Brain microvascular endothelial cell (primary cell): ENCODE measurements at regions not wholly inside any gene's neighbourhood (a gene's known extent, or its start where the extent isn't known, plus 50 kb on each side); places are given as distances from the start of the nearest gene placed in this dataset.
"Not testable (repeated sequence)": the region's sequence is repeated elsewhere in the genome, so short reads cannot be mapped to it uniquely, and the experiment has no call there.

Experiments
- DNase-seq: peaks from one replicate; pipeline ENCODE4 v3.0.0-alpha.2; 2020
- H3K27ac ChIP-seq: fragments of 250-450 bp; sonication (Bioruptor Pico); 2 replicates; pipeline ENCODE4 v1.5.1; 2020; ENCODE audit warnings: mild to moderate bottlenecking, moderate library complexity
- H3K27me3 ChIP-seq: fragments of 250-450 bp; sonication (Bioruptor Pico); replicated peaks from 2 replicates; pipeline ENCODE4 v1.5.1; 2020; ENCODE audit warnings: mild to moderate bottlenecking
- H3K36me3 ChIP-seq: fragments of 250-450 bp; sonication (Bioruptor Pico); replicated peaks from 2 replicates; pipeline ENCODE4 v1.5.1; 2020; ENCODE audit warnings: mild to moderate bottlenecking
- H3K4me3 ChIP-seq: 2 replicates; pipeline ENCODE4 v1.5.1; 2011; ENCODE audit warnings: low read depth, mild to moderate bottlenecking, control low read depth, low read length, moderate library complexity
- CTCF ChIP-seq: IDR thresholded peaks from 2 replicates; pipeline ENCODE4 v1.5.1; 2011; ENCODE audit warnings: low read depth, mild to moderate bottlenecking, moderate library complexity, low read length, control low read depth, inconsistent platforms; ENCODE audit errors: missing control alignments
- in situ Hi-C: cut with HindIII; loops from 2 replicates; pipeline ENCODE4 v1.10.0; 2017; ENCODE audit warnings: low sequenced_read_pairs, low pct_ligation_motif_present

- Histone ChIP-seq H3K27me3 (no peaks in the 10 kb centered on the region), H3K4me3 (no peak overlapping the region), H3K36me3 (no peaks in the 10 kb centered on the region), H3K27ac (no peak overlapping the region)
- DNase-seq = no peak
- in situ Hi-C loops = no loop called here
- TF ChIP-seq CTCF = no peak
Observed at GRCh38 chr10:21355591-21356011, 169.9 kb downstream of the SKIDA1 start.

GRCh38 chr10:21352886-21353285 lies 172.6 kb downstream of the SKIDA1 start:
- Histone ChIP-seq H3K27me3 (no peaks in the 10 kb centered on the region), H3K36me3 (no peaks in the 10 kb centered on the region), H3K27ac (no peak overlapping the region), H3K4me3 (no peak overlapping the region)
- no peak for TF ChIP-seq CTCF
- no peak for DNase-seq
- in situ Hi-C loops = no loop called here

- H3K27ac ChIP-seq, DNase-seq, H3K27me3 ChIP-seq, in situ Hi-C loops, H3K4me3 ChIP-seq, H3K36me3 ChIP-seq: not testable (repeated sequence)
Observed at GRCh38 chr10:21351594-21351993, 173.9 kb downstream of the SKIDA1 start.

GRCh38 chr10:21349912-21350286 lies 175.6 kb downstream of the SKIDA1 start:
- Histone ChIP-seq H3K4me3 (no peak overlapping the region), H3K27me3 (no peaks in the 10 kb centered on the region), H3K27ac (peak overlapping the region; percentile 97), H3K36me3 (no peaks in the 10 kb centered on the region)
- no peak for TF ChIP-seq CTCF
- no peak for DNase-seq
- in situ Hi-C loops = no loop called here

- H3K27me3 ChIP-seq = no peaks in the 10 kb centered on the region
- H3K36me3 ChIP-seq = no peaks in the 10 kb centered on the region
- no peak for TF ChIP-seq CTCF
- in situ Hi-C loops = no loop called here
- no peak overlapping the region for H3K4me3 ChIP-seq
- no peak overlapping the region for H3K27ac ChIP-seq
- no peak for DNase-seq
Observed at GRCh38 chr10:21347785-21348170, 177.7 kb downstream of the SKIDA1 start.

- Histone ChIP-seq H3K4me3 (no peak overlapping the region), H3K27ac (no peak overlapping the region), H3K27me3 (no peaks in the 10 kb centered on the region), H3K36me3 (no peaks in the 10 kb centered on the region)
- TF ChIP-seq CTCF = no peak
- no peak for DNase-seq
- in situ Hi-C loops = no loop called here
Observed at GRCh38 chr10:21347043-21347784, 178.3 kb downstream of the SKIDA1 start.
